Neural cell (in vitro differentiated cells): ENCODE measurements at regions not wholly inside any gene's neighbourhood (a gene's known extent, or its start where the extent isn't known, plus 50 kb on each side); places are given as distances from the start of the nearest gene placed in this dataset.

Experiments
- H2AFZ ChIP-seq: fragments of 200-600, 300-800 bp; sonication (generic), shearing (Covaris generic); 2 replicates; pipeline ENCODE4 v1.6.0; 2014; ENCODE audit warnings: low read depth, mild to moderate bottlenecking, antibody characterized with exemption, low read length, moderate library complexity
- H3F3A ChIP-seq: fragments of 200-600 bp; shearing (Covaris generic); 2 replicates; pipeline ENCODE4 v1.6.1; 2016; ENCODE audit warnings: mild to moderate bottlenecking, moderate library complexity, mixed read lengths, antibody characterized with exemption, low read length; ENCODE audit not compliant: insufficient read depth, poor library complexity, severe bottlenecking
- H3K27ac ChIP-seq: fragments of 200-600, 300-800 bp; sonication (generic), shearing (Covaris generic); 2 replicates; pipeline ENCODE4 v1.5.1; 2014; ENCODE audit warnings: mild to moderate bottlenecking, low read length, moderate library complexity
- H3K27me3 ChIP-seq: fragments of 300-800, 200-600 bp; sonication (generic), shearing (Covaris generic); 2 replicates; pipeline ENCODE4 v1.6.0; 2014; ENCODE audit warnings: mild to moderate bottlenecking, low read depth, low read length, moderate library complexity; ENCODE audit not compliant: insufficient read depth
- H3K36me3 ChIP-seq: fragments of 300-800, 200-600 bp; sonication (generic), shearing (Covaris generic); 2 replicates; pipeline ENCODE4 v1.5.1; 2014; ENCODE audit warnings: mild to moderate bottlenecking, antibody characterized with exemption, low read length, moderate library complexity; ENCODE audit not compliant: insufficient read depth
- H3K4me2 ChIP-seq: fragments of 300-800, 200-600 bp; sonication (generic), shearing (Covaris generic); 2 replicates; pipeline ENCODE4 v1.6.0; 2014; ENCODE audit warnings: mild to moderate bottlenecking, low read length
- H3K4me3 ChIP-seq: fragments of 300-800, 200-600 bp; sonication (generic), shearing (Covaris generic); 2 replicates; pipeline ENCODE4 v1.5.1; 2014; ENCODE audit warnings: mild to moderate bottlenecking, low read length, moderate library complexity
- H3K79me2 ChIP-seq: fragments of 200-600 bp; shearing (Covaris generic); replicated peaks from 2 replicates; pipeline ENCODE4 v1.6.0; 2014; ENCODE audit warnings: mild to moderate bottlenecking, low read length, moderate library complexity; ENCODE audit not compliant: insufficient read depth
- H3K9ac ChIP-seq: fragments of 300-800, 200-600 bp; sonication (generic), shearing (Covaris generic); 2 replicates; pipeline ENCODE4 v1.6.1; 2016; ENCODE audit warnings: mild to moderate bottlenecking, low read length, mixed read lengths
- H3K9me2 ChIP-seq: fragments of 200-600 bp; shearing (Covaris generic); 2 replicates; pipeline ENCODE4 v1.6.1; 2016; ENCODE audit warnings: mild to moderate bottlenecking, low read length, mixed read lengths; ENCODE audit not compliant: insufficient read depth
- H3K9me3 ChIP-seq: fragments of 200-600, 300-800 bp; sonication (generic), shearing (Covaris generic); 2 replicates; pipeline ENCODE4 v1.6.1; 2016; ENCODE audit warnings: mild to moderate bottlenecking, mixed run types, low read length, moderate library complexity, mixed read lengths
- H4K20me1 ChIP-seq: fragments of 200-600 bp; shearing (Covaris generic); 2 replicates; pipeline ENCODE4 v1.6.1; 2016; ENCODE audit warnings: mild to moderate bottlenecking, mixed run types; ENCODE audit not compliant: insufficient read depth
- CTCF ChIP-seq: fragments of 450-650 bp; IDR thresholded peaks from 2 replicates; pipeline ENCODE4 v1.5.1; 2014; ENCODE audit warnings: antibody characterized with exemption, mild to moderate bottlenecking, moderate library complexity; ENCODE audit not compliant: poor library complexity, severe bottlenecking
- EP300 ChIP-seq: fragments of 450-650 bp; conservative IDR thresholded peaks from 2 replicates; pipeline ENCODE4 v1.6.1; 2014; ENCODE audit warnings: antibody characterized with exemption, mild to moderate bottlenecking, moderate library complexity; ENCODE audit not compliant: poor library complexity, severe bottlenecking
- EZH2 ChIP-seq: fragments of 200-600, 300-800 bp; shearing (Covaris generic), sonication (generic); IDR thresholded peaks from 2 replicates; pipeline ENCODE4 v1.6.1; 2014; ENCODE audit warnings: antibody characterized with exemption, low read length, borderline replicate concordance, mild to moderate bottlenecking; ENCODE audit not compliant: insufficient read depth, poor library complexity, severe bottlenecking
- MXI1 ChIP-seq: fragments of 450-650 bp; conservative IDR thresholded peaks from 2 replicates; pipeline ENCODE4 v1.6.1; 2014; ENCODE audit warnings: antibody characterized with exemption, mild to moderate bottlenecking; ENCODE audit not compliant: poor library complexity, severe bottlenecking
- POLR2AphosphoS5 ChIP-seq: IDR thresholded peaks from 2 replicates; pipeline ENCODE4 v1.6.1; 2012
- RAD21 ChIP-seq: fragments of 450-650 bp; conservative IDR thresholded peaks from 2 replicates; pipeline ENCODE4 v1.6.1; 2014; ENCODE audit warnings: antibody characterized with exemption, mild to moderate bottlenecking, moderate library complexity
- SMC3 ChIP-seq: fragments of 450-650 bp; conservative IDR thresholded peaks from 2 replicates; pipeline ENCODE4 v1.6.1; 2014; ENCODE audit warnings: antibody characterized with exemption, mild to moderate bottlenecking, moderate library complexity; ENCODE audit not compliant: poor library complexity
- TAF1 ChIP-seq: IDR thresholded peaks from 2 replicates; pipeline ENCODE4 v1.6.1; 2012; ENCODE audit warnings: low read depth
- TF ChIP-seq, protein P1 (sequence below): IDR thresholded peaks from 2 replicates; pipeline ENCODE4 v1.6.1; 2012; ENCODE audit warnings: borderline replicate concordance

DNA sequence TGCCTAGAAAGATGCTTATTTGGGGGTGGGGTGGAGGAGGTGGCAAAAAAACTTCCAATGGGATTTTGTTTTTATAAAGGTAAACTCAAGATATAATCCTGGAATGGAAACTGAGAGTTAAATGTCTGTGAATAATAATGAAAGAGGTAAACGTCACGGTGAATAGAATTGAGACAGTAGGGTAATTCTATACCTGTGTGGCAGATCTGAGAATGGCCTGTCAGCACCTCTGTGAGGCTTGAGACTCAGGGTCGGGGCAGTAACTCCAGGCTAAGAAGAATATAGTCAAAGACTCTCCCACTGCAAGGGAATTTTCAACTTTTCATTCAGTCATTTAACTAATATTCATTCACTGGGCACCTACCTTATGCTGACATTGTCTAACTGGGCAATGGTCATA is 581.2 kb upstream of the ZNF608 start:
- no peak overlapping the region for H3K4me2 ChIP-seq
- H3K79me2 ChIP-seq, result no peaks in the 10 kb centered on the region
- no peaks in the 10 kb centered on the region for H3K27me3 ChIP-seq
- TF ChIP-seq TAF1 (no peak), RAD21 (no peak)
- H3K9me3 ChIP-seq, result no peaks in the 10 kb centered on the region
- H3F3A ChIP-seq, result no peaks in the 10 kb centered on the region
- no peaks in the 10 kb centered on the region for H3K9me2 ChIP-seq
- no peak overlapping the region for H3K9ac ChIP-seq
- no peak overlapping the region for H2AFZ ChIP-seq
- no peak overlapping the region for H3K4me3 ChIP-seq
- no peaks in the 10 kb centered on the region for H4K20me1 ChIP-seq
- no peaks in the 10 kb centered on the region for H3K36me3 ChIP-seq
- no peak overlapping the region for H3K27ac ChIP-seq

- no peak for TF ChIP-seq CTCF
- no peak for TF ChIP-seq SMC3
- TF ChIP-seq EP300, result no peak
- no peak for TF ChIP-seq MXI1
- TF ChIP-seq, protein P1, sequence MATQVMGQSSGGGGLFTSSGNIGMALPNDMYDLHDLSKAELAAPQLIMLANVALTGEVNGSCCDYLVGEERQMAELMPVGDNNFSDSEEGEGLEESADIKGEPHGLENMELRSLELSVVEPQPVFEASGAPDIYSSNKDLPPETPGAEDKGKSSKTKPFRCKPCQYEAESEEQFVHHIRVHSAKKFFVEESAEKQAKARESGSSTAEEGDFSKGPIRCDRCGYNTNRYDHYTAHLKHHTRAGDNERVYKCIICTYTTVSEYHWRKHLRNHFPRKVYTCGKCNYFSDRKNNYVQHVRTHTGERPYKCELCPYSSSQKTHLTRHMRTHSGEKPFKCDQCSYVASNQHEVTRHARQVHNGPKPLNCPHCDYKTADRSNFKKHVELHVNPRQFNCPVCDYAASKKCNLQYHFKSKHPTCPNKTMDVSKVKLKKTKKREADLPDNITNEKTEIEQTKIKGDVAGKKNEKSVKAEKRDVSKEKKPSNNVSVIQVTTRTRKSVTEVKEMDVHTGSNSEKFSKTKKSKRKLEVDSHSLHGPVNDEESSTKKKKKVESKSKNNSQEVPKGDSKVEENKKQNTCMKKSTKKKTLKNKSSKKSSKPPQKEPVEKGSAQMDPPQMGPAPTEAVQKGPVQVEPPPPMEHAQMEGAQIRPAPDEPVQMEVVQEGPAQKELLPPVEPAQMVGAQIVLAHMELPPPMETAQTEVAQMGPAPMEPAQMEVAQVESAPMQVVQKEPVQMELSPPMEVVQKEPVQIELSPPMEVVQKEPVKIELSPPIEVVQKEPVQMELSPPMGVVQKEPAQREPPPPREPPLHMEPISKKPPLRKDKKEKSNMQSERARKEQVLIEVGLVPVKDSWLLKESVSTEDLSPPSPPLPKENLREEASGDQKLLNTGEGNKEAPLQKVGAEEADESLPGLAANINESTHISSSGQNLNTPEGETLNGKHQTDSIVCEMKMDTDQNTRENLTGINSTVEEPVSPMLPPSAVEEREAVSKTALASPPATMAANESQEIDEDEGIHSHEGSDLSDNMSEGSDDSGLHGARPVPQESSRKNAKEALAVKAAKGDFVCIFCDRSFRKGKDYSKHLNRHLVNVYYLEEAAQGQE, result no peak
- no peak for TF ChIP-seq EZH2
- no peak for TF ChIP-seq RAD21
- no peak for TF ChIP-seq TAF1
- no peak for TF ChIP-seq POLR2AphosphoS5
- H3K27me3 ChIP-seq, result no peaks in the 10 kb centered on the region
- no peak overlapping the region for H3K27ac ChIP-seq
- H2AFZ ChIP-seq, result no peak overlapping the region
- H3K9me2 ChIP-seq, result no peaks in the 10 kb centered on the region
- H4K20me1 ChIP-seq, result no peaks in the 10 kb centered on the region
- no peaks in the 10 kb centered on the region for H3K36me3 ChIP-seq
- no peak overlapping the region for H3K4me3 ChIP-seq
- no peak overlapping the region for H3K9ac ChIP-seq
- H3F3A ChIP-seq, result no peaks in the 10 kb centered on the region
- H3K9me3 ChIP-seq, result no peaks in the 10 kb centered on the region
- no peak overlapping the region for H3K4me2 ChIP-seq
- no peaks in the 10 kb centered on the region for H3K79me2 ChIP-seq
These were observed 585.7 kb upstream of the ZNF608 start for GRCh38 chr5:125331987-125332598.

- H3K4me3 ChIP-seq, result no peak overlapping the region
- H3K27me3 ChIP-seq, result no peaks in the 10 kb centered on the region
- no peaks in the 10 kb centered on the region for H3K9me2 ChIP-seq
- H3K9me3 ChIP-seq, result no peaks in the 10 kb centered on the region
- no peak overlapping the region for H3K27ac ChIP-seq
- TF ChIP-seq, protein P1, result no peak
- no peak for TF ChIP-seq TAF1
- no peak for TF ChIP-seq EP300
- TF ChIP-seq SMC3, result no peak
- no peak for TF ChIP-seq CTCF
- no peak for TF ChIP-seq POLR2AphosphoS5
- TF ChIP-seq EZH2, result no peak
- no peak for TF ChIP-seq MXI1
- no peak for TF ChIP-seq RAD21
- no peaks in the 10 kb centered on the region for H3K36me3 ChIP-seq
- no peak overlapping the region for H2AFZ ChIP-seq
- no peaks in the 10 kb centered on the region for H3K79me2 ChIP-seq
- H3F3A ChIP-seq, result no peaks in the 10 kb centered on the region
- H3K9ac ChIP-seq, result no peak overlapping the region
- no peaks in the 10 kb centered on the region for H4K20me1 ChIP-seq
- H3K4me2 ChIP-seq, result no peak overlapping the region
These were observed 587.0 kb upstream of the ZNF608 start for GRCh38 chr5:125333416-125333815.
